ENCODE measurements at regions not wholly inside any gene's neighbourhood (a gene's known extent, or its start where the extent isn't known, plus 50 kb on each side); places are given as distances from the start of the nearest gene placed in this dataset.

DNA sequence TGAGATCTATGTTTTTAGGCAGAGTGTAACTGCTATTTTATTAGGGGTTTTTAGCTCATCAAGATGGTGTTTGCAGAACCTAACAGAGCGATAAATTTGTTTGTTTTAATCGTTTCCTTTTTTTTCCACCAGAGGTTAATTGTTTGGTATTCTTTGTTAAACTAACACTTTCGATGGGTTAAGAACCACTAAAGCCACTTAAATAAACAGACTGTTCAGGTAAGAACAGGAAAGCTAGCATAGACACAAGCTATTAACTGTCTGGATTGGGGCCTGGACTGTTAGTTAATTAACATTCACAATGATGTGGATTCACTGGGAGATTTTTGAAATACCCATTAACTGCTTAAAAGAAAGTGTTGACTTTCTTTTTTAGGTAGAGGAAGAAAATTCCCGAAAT is 209.0 kb upstream of the COPS8 start:
- TF ChIP-seq CTCF (IDR thresholded peaks at IDR 0.05) (no peak), POLR2A (IDR thresholded peaks at IDR 0.05) (no peak), EP300 (IDR thresholded peaks at IDR 0.05) (no peak), POLR2AphosphoS5 (IDR thresholded peaks at IDR 0.05) (no peak)
